RKO (cell line): ENCODE measurements at regions not wholly inside any gene's neighbourhood (a gene's known extent, or its start where the extent isn't known, plus 50 kb on each side); places are given as distances from the start of the nearest gene placed in this dataset.

Experiments used
- DNase-seq: peaks from one replicate; pipeline ENCODE4 v3.0.0-alpha.2; 2016; ENCODE audit warnings: low spot score

DNA sequence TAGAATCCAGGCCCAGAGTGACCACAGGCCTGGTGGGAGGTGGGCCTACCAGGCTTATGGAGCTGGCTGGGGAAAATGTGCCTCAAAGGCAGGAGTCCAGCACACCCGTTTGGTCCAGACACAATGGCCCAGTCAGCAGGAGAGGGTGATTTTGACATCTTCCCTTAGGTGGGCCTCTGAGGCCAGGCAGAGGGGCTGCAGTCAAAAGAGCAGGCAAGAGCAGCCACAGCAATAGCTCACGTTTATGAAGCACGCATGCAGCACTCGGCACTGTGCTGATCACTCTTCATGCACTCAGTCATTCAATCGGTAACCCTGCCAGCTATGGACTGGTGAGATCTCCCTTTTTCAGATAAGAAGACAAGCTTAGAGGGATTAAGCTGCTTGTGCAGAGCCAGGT, 146.8 kb downstream of the LRIG2 start:
- DNase-seq: no peak

- DNase-seq: no peak
Measured at GRCh38 chr1:113223040-113223439, 150.0 kb downstream of the LRIG2 start.

DNA sequence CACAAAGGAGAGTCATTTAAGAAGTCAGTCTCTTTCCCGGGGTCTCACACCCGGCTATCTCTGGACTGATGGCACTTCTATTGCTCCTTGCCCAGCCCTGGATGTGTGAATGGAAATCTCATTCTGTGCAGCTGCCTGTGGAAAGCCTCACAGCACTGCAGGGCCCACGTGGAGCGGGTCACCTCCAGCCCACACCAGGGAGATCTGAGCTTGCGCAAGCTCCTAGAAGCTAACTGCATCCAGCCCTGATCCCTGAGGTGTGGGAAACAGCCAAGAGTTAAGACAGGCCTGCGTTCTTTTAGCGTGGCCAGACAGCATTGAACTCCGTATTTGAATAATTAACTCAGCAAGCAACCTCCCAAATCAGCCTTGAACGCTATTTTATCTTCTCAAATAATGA, 150.5 kb downstream of the LRIG2 start:
- DNase-seq: no peak

GRCh38 chr1:113226148-113226547, 153.2 kb downstream of the LRIG2 start:
- DNase-seq: no peak

GRCh38 chr1:113231866-113232265, 158.4 kb upstream of the MAGI3 start:
- no peak for DNase-seq

GRCh38 chr1:113233441-113233840, 156.9 kb upstream of the MAGI3 start:
- no peak for DNase-seq

DNA sequence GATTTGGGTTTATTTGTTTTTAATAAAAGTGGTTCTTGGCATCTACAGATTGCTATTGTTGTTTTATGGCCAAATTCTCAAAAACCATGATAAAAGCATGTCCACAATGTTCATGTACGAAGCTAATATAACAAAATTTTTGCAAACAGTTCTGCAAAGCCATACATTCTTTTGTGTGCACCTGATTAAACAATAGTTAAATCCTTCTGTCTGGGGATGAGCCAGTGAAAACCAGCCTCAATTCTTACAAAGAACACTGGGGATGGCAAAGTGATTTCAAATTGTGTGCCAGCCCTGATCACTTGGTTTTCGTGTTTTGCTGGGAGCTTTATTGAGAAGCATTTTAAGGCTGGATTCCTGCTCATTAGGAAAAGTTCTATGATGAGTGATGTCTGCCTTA, 149.1 kb upstream of the MAGI3 start:
- no peak for DNase-seq

GRCh38 chr1:113242481-113242880, 147.8 kb upstream of the MAGI3 start:
- DNase-seq: no peak

GRCh38 chr1:113243529-113243928, 146.8 kb upstream of the MAGI3 start:
- DNase-seq: no peak

DNA sequence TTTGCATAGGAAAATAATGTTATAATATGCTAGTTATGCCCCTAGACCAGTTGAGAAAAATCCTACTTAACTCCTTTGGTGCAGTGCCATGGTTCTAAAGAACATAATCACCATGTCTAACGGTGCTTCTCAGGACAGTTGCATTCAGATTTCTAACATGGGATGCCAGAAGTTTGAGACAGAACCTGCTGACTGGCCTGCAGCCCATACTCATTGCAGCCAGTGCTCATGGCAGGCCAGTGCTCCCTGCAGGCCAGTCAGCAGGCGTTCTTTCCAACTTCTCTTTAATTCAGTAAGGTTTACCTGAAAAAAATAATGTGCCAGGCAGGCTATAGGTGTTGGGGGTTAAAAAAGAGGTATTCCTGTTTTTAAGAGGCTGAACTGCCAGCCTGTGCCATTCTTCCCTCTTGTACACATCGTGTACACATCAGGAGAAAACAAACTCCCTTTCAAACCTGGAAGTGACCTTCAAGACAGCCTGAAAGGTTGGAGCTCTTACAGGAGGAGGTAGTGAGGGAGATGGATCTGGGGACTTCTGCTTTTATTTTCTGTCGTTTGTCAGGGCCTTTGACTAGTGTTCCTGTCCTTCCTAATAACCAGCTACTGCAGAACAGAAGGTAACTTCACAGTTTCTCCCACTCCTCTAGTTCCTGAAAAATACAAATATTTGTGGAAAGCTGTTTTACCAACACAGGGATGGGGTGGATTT, 146.0 kb upstream of the MAGI3 start:
- DNase-seq: no peak

DNA sequence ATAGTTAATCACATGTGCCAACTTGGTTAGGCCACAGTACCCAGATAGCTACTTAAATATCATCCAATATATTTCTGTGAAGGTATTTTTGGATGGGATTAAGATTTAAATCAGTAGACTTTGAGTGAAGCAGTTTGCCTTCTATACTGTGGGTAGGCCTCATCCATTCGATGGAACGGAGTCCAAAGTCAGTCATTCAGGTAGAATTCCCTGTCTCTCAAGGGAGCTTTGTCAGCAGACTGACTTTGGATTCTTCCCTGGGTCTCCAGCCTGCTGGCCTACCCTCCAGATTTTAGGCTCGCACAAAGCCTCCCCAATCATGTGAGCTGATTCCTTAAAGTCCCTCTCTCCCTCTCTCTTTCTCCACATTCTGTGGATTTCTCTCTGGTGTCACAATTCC, 145.1 kb upstream of the MAGI3 start:
- DNase-seq: no peak

GRCh38 chr1:113246929-113247328, 143.4 kb upstream of the MAGI3 start:
- DNase-seq: no peak

GRCh38 chr1:113247355-113247754, 143.0 kb upstream of the MAGI3 start:
- DNase-seq: no peak

DNA sequence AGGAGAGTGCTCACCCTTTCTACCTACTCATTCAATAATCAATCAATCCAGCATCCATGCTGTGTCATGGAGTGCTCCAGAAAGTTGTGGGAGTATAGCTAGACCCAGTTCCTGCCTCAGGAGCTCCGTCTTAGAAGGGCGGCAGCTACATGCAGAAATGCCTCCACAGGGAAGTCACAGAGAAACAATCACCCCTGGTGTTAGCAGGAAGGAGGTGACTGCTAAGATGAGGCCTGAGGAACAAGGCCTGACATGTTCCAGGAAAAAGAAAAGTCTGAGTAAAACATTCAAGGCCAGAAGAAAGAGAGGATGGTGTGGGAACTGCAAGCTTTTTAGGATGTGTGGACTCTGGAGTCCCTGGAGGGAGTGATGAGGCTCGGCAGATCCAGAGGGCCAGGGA, 142.5 kb upstream of the MAGI3 start:
- DNase-seq: no peak

GRCh38 chr1:113248494-113248893, 141.8 kb upstream of the MAGI3 start:
- DNase-seq: no peak

GRCh38 chr1:113250161-113250560, 140.2 kb upstream of the MAGI3 start:
- no peak for DNase-seq

- DNase-seq: no peak
Measured at GRCh38 chr1:113252166-113252565, 138.1 kb upstream of the MAGI3 start.

DNA sequence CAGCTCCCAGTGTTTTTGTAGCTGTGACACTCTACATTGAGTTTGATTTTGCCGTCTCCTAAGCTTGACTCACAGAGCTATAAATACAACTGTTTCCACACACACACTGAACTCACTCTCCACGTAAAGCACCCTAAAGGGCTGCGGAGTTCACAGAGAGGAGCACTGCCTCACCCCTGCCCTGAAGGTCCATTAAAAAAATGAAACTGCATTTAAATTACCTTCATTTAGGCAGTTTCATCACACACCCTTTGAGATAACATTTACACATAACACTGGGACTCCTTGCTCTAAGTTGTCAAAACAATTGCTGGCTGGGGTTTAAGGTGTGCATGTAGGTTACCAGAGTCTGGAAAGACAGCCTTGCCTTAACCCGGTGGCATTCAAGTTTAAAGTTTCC, 137.1 kb upstream of the MAGI3 start:
- no peak for DNase-seq

GRCh38 chr1:113253590-113253989, 136.7 kb upstream of the MAGI3 start:
- DNase-seq: no peak

DNA sequence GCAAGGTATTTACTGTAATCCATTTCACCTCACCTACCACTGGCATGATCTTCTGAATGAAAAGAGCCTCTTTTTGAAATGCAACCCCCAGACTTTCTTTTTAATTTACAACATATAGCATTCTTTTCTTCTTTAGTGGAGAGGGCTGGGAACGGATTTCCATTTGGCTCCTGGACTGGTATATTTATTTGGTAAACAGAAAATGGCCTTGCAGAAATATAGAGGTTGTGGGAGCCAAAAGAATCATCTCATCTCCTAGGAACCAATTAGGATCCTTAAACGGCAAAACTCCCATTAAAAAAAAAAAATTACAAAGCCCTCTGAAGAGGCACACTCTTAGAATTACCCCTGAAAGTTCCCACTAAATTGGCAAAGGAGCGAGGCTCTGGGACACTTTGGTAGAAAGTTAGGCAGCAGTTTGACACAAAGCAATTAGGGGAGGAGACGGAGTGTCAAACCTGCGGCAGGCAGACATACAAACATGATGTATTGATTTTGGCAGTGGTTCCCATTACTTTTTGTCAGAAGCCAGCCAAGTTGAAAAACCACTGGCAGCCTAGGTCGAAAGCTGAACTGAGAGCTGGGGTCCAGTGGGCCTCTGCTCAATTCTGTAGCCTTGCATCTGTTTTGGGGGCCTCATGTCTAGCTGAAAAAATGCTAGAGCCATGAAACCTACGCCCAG, 135.1 kb upstream of the MAGI3 start:
- DNase-seq: no peak

DNA sequence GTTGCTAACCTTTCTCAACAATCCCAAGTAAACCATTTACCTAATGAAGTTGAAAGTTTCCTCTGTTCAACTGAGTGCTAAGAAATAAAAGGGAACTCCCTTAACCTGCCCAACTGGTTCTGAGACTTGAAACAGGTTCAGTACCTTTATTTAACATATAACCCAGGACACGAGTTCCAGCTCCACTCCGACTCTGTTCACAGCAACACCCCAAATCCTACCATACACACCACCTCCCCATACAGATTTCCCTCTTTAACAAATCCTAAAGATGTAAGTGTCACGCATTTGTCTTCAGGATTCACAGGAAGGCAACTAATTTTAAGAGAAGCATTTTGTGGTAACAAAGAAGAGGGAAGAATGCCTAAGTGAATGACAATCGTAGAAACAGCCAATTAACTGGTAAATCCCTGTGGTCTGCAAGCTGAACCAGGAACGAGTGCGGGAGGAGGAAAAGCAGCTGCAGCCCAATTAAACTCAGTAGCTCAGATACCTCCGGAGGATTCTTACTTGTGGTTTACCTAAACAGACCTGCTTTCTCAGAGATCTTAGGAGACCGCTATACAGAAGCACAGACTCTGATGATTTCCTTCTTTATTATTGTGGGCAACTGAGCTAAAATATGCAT, 134.5 kb upstream of the MAGI3 start:
- DNase-seq: no peak

GRCh38 chr1:113256348-113256729, 134.0 kb upstream of the MAGI3 start:
- no peak for DNase-seq

- no peak for DNase-seq
Measured at GRCh38 chr1:113259988-113260387, 130.3 kb upstream of the MAGI3 start.

- no peak for DNase-seq
Measured at GRCh38 chr1:113265196-113265595, 125.1 kb upstream of the MAGI3 start.
